Spinal cord (tissue), 9 donors: ENCODE measurements at regions not wholly inside any gene's neighbourhood (a gene's known extent, or its start where the extent isn't known, plus 50 kb on each side); places are given as distances from the start of the nearest gene placed in this dataset.
"Not testable (repeated sequence)": the region's sequence is repeated elsewhere in the genome, so short reads cannot be mapped to it uniquely, and the experiment has no call there.

ENCODE experiments used
- DNase-seq, 6 donors: peaks; one replicate each; pipeline versions ENCODE4 v3.0.0 to v3.0.0-alpha.2; 2013 to 2015; ENCODE audit warnings: low spot score in 6 of 6, low read depth in 4 of 6
- H3K27ac ChIP-seq: one replicate; pipeline ENCODE4 v1.5.1; 2013; ENCODE audit warnings: low read depth, low read length, control low read depth
- H3K27me3 ChIP-seq: one replicate; pipeline ENCODE4 v1.6.1; 2013; ENCODE audit warnings: low read length; ENCODE audit not compliant: control insufficient read depth, insufficient read depth
- H3K36me3 ChIP-seq: one replicate; pipeline ENCODE4 v1.6.1; 2013; ENCODE audit warnings: low read length; ENCODE audit not compliant: control insufficient read depth, insufficient read depth
- H3K4me1 ChIP-seq: one replicate; pipeline ENCODE4 v1.6.1; 2013; ENCODE audit warnings: low read length; ENCODE audit not compliant: control insufficient read depth, insufficient read depth
- H3K4me3 ChIP-seq: one replicate; pipeline ENCODE4 v1.5.1; 2013; ENCODE audit warnings: low read depth, low read length, control low read depth
- H3K9me3 ChIP-seq: one replicate; pipeline ENCODE4 v1.6.1; 2013; ENCODE audit warnings: low read length; ENCODE audit not compliant: control insufficient read depth, insufficient read depth
- WGBS: methylation state at CpG from one replicate; pipeline ENCODE4 v1.1.5; 2013; ENCODE audit warnings: missing lambda C conversion rate; ENCODE audit not compliant: insufficient coverage; 5-methylcytosine and 5-hydroxymethylcytosine counted together
- donor health status: healthy.

DNA sequence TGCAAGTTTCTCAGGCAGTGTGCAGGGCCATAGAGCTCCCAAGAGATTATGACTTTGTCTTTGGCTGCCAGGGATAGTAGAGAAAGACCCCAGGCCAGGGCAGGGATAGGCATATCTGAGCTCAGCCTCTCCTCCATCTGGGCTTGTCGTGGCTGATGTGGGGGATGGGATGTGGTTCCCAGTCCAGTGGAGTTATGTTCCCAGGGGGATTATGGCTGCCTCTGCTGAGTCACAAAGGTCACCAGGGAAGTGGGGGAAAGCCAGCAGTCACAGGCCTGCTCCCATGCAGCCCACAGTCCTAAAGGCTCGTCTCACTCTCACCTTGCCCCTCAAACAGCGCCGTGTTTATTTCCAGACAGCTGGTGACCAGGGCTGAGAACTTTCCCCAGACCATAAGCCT is 354.9 kb downstream of the SI start:
- WGBS: 74% methylated on average over 4 of the region's 4 CpGs

DNA sequence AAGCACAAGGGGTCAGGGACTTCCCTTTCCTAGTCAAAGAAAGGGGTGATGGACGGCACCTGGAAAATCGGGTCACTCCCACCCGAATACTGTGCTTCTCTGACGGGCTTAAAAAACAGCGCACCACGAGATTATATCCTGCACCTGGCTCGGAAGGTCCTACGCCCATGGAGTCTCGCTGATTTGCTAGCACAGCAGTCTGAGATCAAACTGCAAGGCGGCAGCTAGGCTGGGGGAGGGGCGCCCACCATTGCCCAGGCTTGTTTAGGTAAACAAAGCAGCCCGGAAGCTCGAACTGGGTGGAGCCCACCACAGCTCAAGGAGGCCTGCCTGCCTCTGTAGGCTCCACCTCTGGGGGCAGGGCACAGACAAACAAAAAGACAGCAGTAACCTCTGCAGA is 375.5 kb downstream of the SI start:
- not testable (repeated sequence) for H3K4me1 ChIP-seq, H3K36me3 ChIP-seq, DNase-seq, H3K27me3 ChIP-seq, H3K27ac ChIP-seq, H3K9me3 ChIP-seq, H3K4me3 ChIP-seq
- 81% methylated on average over 9 of the region's 13 CpGs for WGBS

More for the DNA sequence above, 354.9 kb downstream of the SI start:
- no peaks in the 10 kb centered on the region for H3K36me3 ChIP-seq
- no peak for DNase-seq
- no peaks in the 10 kb centered on the region for H3K27me3 ChIP-seq
- no peaks in the 10 kb centered on the region for H3K4me1 ChIP-seq
- H3K4me3 ChIP-seq: no peak overlapping the region
- H3K9me3 ChIP-seq: no peaks in the 10 kb centered on the region
- H3K27ac ChIP-seq: no peak overlapping the region

DNA sequence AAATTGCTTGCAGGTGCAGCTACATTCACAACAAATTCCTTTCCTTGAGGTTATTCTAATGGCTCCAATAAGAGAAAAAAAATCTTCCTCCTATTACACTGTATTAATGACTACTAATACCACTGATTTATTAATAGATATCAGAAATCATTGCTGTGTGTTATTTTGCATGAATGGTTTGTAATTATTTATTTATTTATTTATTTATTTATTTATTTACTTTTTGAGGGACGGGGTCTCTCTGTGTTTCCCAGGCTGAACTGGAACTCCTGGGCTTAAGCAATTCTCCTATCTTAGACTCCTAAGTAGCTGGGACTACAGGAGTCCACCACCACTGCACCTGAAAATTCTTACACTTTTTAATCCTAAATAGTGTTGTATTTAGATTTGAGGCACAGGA is 390.4 kb downstream of the SI start:
- no CpG with 5 or more reads among the region's 1 CpG for WGBS

DNA sequence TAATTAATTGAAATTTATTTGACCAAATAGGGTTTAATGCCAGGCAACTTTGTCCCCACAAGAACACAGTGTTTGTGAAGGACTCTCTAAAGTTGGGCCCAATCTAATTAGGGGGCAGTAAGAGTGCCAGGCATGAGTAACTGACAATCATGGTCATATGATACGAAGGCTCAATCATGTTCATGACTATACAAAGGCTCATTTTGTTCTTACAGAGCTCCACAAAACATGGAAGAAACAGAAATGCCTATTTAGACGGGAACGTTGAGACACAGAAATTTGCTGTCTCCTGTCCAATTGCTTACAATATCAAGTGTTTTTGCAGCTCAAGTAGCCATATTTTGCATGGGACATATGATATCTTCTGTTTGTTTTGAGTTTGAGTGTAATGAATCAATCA is 391.1 kb downstream of the SI start:
- no peaks in the 10 kb centered on the region for H3K36me3 ChIP-seq
- no peaks in the 10 kb centered on the region for H3K4me1 ChIP-seq
- no peak overlapping the region for H3K27ac ChIP-seq
- H3K27me3 ChIP-seq: no peaks in the 10 kb centered on the region
- DNase-seq: no peak
- H3K4me3 ChIP-seq: no peak overlapping the region
- H3K9me3 ChIP-seq: no peaks in the 10 kb centered on the region
- 50% methylated on average over 2 of the region's 3 CpGs for WGBS

More for the DNA sequence above, 390.4 kb downstream of the SI start:
- Histone ChIP-seq H3K36me3 (no peaks in the 10 kb centered on the region), H3K4me3 (no peak overlapping the region), H3K9me3 (no peaks in the 10 kb centered on the region), H3K27me3 (no peaks in the 10 kb centered on the region), H3K4me1 (no peaks in the 10 kb centered on the region), H3K27ac (no peak overlapping the region)
- no peak for DNase-seq

DNA sequence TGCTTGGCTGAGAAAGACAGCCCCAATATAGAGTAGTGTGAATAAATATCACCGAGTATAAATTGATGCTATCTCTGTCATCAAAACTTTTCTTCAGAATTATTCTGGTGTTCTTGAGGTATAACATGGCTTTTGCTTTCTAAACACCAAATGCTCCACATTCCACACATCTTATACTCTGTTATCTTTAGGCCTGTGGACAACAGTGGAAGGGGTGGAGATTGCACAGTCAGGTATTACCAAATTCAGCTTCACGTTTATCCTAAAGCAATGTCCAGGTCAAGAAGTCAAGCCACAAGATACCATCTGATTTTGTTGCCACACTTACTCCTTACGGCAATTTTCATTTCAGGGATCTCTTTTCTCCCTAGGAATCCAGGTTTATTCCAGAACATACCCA is 394.8 kb downstream of the SI start:
- Histone ChIP-seq H3K4me3 (no peak overlapping the region), H3K36me3 (no peaks in the 10 kb centered on the region), H3K4me1 (no peaks in the 10 kb centered on the region), H3K9me3 (no peaks in the 10 kb centered on the region), H3K27me3 (no peaks in the 10 kb centered on the region), H3K27ac (no peak overlapping the region)
- no CpG with 5 or more reads among the region's 3 CpGs for WGBS
- no peak for DNase-seq

DNA sequence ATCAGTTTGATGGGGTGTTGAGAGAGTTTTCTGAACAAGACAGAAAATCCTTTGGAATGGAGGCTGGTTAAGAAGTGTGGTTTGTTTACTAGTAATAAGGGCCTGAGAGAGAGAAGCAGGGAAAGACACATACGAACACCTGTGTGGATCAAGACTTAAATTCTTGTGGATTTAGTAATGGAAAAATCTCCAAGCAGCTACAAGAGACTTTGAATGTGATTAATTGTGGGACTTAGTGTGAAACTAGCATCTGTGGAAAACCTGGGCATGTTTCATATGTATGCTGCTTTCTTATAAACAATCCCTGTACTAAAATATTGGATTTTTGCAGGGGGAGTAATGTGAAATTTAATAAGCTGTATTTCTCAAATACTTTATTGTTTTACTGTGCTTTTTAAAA is 399.1 kb downstream of the SI start:
- peak in 1 of 6 donors; percentile 73 for DNase-seq
- no CpG with 5 or more reads among the region's 1 CpG for WGBS

GRCh38 chr3:164677317-164677716 is 401.0 kb downstream of the SI start:
- no peaks in the 10 kb centered on the region for H3K4me1 ChIP-seq
- H3K27ac ChIP-seq: no peak overlapping the region
- DNase-seq: no peak
- H3K36me3 ChIP-seq: no peaks in the 10 kb centered on the region
- H3K9me3 ChIP-seq: no peaks in the 10 kb centered on the region
- 80% methylated on average over 2 of the region's 4 CpGs for WGBS
- no peaks in the 10 kb centered on the region for H3K27me3 ChIP-seq
- no peak overlapping the region for H3K4me3 ChIP-seq

More for the DNA sequence above, 399.1 kb downstream of the SI start:
- Histone ChIP-seq H3K4me1 (no peaks in the 10 kb centered on the region), H3K9me3 (no peaks in the 10 kb centered on the region), H3K27me3 (no peaks in the 10 kb centered on the region), H3K36me3 (no peaks in the 10 kb centered on the region), H3K27ac (no peak overlapping the region), H3K4me3 (no peak overlapping the region)

GRCh38 chr3:164673738-164674137 is 404.6 kb downstream of the SI start:
- WGBS: no CpG with 5 or more reads among the region's 2 CpGs
- H3K4me3 ChIP-seq: no peak overlapping the region
- DNase-seq: no peak
- no peaks in the 10 kb centered on the region for H3K27me3 ChIP-seq
- H3K36me3 ChIP-seq: no peaks in the 10 kb centered on the region
- no peaks in the 10 kb centered on the region for H3K9me3 ChIP-seq
- no peaks in the 10 kb centered on the region for H3K4me1 ChIP-seq
- H3K27ac ChIP-seq: no peak overlapping the region

DNA sequence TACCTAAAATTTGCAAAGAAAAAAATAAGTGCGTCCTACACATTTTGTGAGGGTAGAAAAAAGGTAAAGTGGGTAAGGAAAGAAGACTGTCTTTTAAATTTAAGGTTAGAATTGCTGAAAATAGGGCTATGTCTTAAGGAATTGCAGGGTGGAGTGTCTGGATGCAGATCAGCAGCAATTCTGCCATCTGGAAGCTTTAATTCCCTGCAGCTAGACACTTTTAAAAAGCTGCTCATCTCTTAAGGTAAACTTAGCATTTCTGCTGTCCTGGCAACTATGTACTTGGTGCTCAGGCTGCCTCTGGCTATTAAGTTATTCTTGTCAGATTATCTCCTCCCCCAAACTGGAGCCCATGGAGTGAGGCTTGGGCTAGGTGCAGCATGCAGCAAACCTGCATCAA is 420.2 kb downstream of the SI start:
- no peak overlapping the region for H3K27ac ChIP-seq
- no peaks in the 10 kb centered on the region for H3K36me3 ChIP-seq
- no peak overlapping the region for H3K4me3 ChIP-seq
- no peaks in the 10 kb centered on the region for H3K4me1 ChIP-seq
- no CpG with 5 or more reads among the region's 1 CpG for WGBS
- DNase-seq: peak in 2 of 6 donors; percentile 38 to 55
- no peaks in the 10 kb centered on the region for H3K27me3 ChIP-seq
- no peaks in the 10 kb centered on the region for H3K9me3 ChIP-seq

GRCh38 chr3:164657631-164658030 is 420.7 kb downstream of the SI start:
- H3K4me1 ChIP-seq: no peaks in the 10 kb centered on the region
- H3K4me3 ChIP-seq: no peak overlapping the region
- no peaks in the 10 kb centered on the region for H3K27me3 ChIP-seq
- DNase-seq: peak in 1 of 6 donors; percentile 34
- no CpG with 5 or more reads among the region's 3 CpGs for WGBS
- no peak overlapping the region for H3K27ac ChIP-seq
- no peaks in the 10 kb centered on the region for H3K9me3 ChIP-seq
- no peaks in the 10 kb centered on the region for H3K36me3 ChIP-seq
